ENCODE measurements at regions not wholly inside any gene's neighbourhood (a gene's known extent, or its start where the extent isn't known, plus 50 kb on each side); places are given as distances from the start of the nearest gene placed in this dataset.
A peak's percentile ranks its signal among the peaks of the same experiment; 100 is the strongest.

GRCh38 chr1:230510496-230510895 lies 84.4 kb upstream of the PGBD5 start:
- no peak for DNase-seq

GRCh38 chr1:230509281-230509977 lies 83.3 kb upstream of the PGBD5 start:
- DNase-seq: no peak

- peak; percentile 86 for DNase-seq
These were observed 81.7 kb upstream of the PGBD5 start for GRCh38 chr1:230507666-230508402.

- DNase-seq: no peak
These were observed 81.1 kb upstream of the PGBD5 start for GRCh38 chr1:230507236-230507635.

- DNase-seq: peak; percentile 61
These were observed 80.3 kb upstream of the PGBD5 start for GRCh38 chr1:230506451-230506850.

GRCh38 chr1:230504310-230504709 lies 78.2 kb upstream of the PGBD5 start:
- DNase-seq: no peak

- peak; percentile 41 for DNase-seq
These were observed 77.6 kb upstream of the PGBD5 start for GRCh38 chr1:230503726-230504125.

GRCh38 chr1:230502996-230503395 lies 76.9 kb upstream of the PGBD5 start:
- no peak for DNase-seq

GRCh38 chr1:230502306-230502705 lies 76.2 kb upstream of the PGBD5 start:
- DNase-seq: peak; percentile 33

- DNase-seq: peak; percentile 85
These were observed 75.7 kb upstream of the PGBD5 start for GRCh38 chr1:230501849-230502248.

- DNase-seq: no peak
These were observed 75.1 kb upstream of the PGBD5 start for GRCh38 chr1:230501242-230501641.

- DNase-seq: no peak
These were observed 73.9 kb upstream of the PGBD5 start for GRCh38 chr1:230500063-230500462.

- DNase-seq: no peak
These were observed 73.4 kb upstream of the PGBD5 start for GRCh38 chr1:230499496-230499895.

- DNase-seq: no peak
These were observed 72.6 kb upstream of the PGBD5 start for GRCh38 chr1:230498704-230499103.

GRCh38 chr1:230496451-230496850 lies 70.3 kb upstream of the PGBD5 start:
- DNase-seq: no peak

GRCh38 chr1:230495891-230496385 lies 69.8 kb upstream of the PGBD5 start:
- DNase-seq: no peak

- peak; percentile 45 for DNase-seq
These were observed 68.9 kb upstream of the PGBD5 start for GRCh38 chr1:230495076-230495475.

- DNase-seq: no peak
These were observed 68.4 kb upstream of the PGBD5 start for GRCh38 chr1:230494514-230494913.

GRCh38 chr1:230494026-230494425 lies 67.9 kb upstream of the PGBD5 start:
- no peak for DNase-seq

GRCh38 chr1:230493264-230493663 lies 67.1 kb upstream of the PGBD5 start:
- no peak for DNase-seq

GRCh38 chr1:230490436-230490835 lies 64.3 kb upstream of the PGBD5 start:
- no peak for DNase-seq

- DNase-seq: no peak
These were observed 61.8 kb upstream of the PGBD5 start for GRCh38 chr1:230487773-230488428.

GRCh38 chr1:230476622-230477003 lies 50.5 kb upstream of the PGBD5 start:
- no peak for DNase-seq

Data from tongue (tissue), 1 donor.